ES-I3 (cell line): ENCODE measurements at regions not wholly inside any gene's neighbourhood (a gene's known extent, or its start where the extent isn't known, plus 50 kb on each side); places are given as distances from the start of the nearest gene placed in this dataset.

Experiments
- H3K36me3 ChIP-seq: 2 replicates; pipeline ENCODE4 v1.6.1; 2013; ENCODE audit warnings: mild to moderate bottlenecking, low read length, control low read depth, moderate library complexity; ENCODE audit not compliant: insufficient read depth
- H3K4me1 ChIP-seq: 2 replicates; pipeline ENCODE4 v1.6.1; 2013; ENCODE audit warnings: mild to moderate bottlenecking, control low read depth, low read length; ENCODE audit not compliant: insufficient read depth
- H3K9ac ChIP-seq: 2 replicates; pipeline ENCODE4 v1.6.1; 2013; ENCODE audit warnings: low read depth, mild to moderate bottlenecking, low read length, moderate library complexity
- H3K9me3 ChIP-seq: 2 replicates; pipeline ENCODE4 v1.6.1; 2013; ENCODE audit warnings: mild to moderate bottlenecking, low read length, moderate library complexity; ENCODE audit not compliant: control insufficient read depth, insufficient read depth

GRCh38 chr13:30107121-30107520 is 200.2 kb downstream of the KATNAL1 start:
- Histone ChIP-seq H3K36me3 (no peaks in the 10 kb centered on the region), H3K9ac (no peak overlapping the region), H3K4me1 (peaks cover 4% of the 10 kb centered on the region; the same call in 1 of the 2 replicates), H3K9me3 (no peaks in the 10 kb centered on the region)

- Histone ChIP-seq H3K36me3 (no peaks in the 10 kb centered on the region), H3K4me1 (0 out of 2 replicates have a peak, but pooled peaks cover 4% of the 10 kb centered on the region), H3K9ac (no peak overlapping the region), H3K9me3 (no peaks in the 10 kb centered on the region)
These were observed 202.0 kb downstream of the KATNAL1 start for GRCh38 chr13:30105381-30105780.

GRCh38 chr13:30103161-30103840 is 204.1 kb downstream of the KATNAL1 start:
- Histone ChIP-seq H3K36me3 (no peaks in the 10 kb centered on the region), H3K9ac (no peak overlapping the region), H3K9me3 (no peaks in the 10 kb centered on the region), H3K4me1 (no peaks in the 10 kb centered on the region)

DNA sequence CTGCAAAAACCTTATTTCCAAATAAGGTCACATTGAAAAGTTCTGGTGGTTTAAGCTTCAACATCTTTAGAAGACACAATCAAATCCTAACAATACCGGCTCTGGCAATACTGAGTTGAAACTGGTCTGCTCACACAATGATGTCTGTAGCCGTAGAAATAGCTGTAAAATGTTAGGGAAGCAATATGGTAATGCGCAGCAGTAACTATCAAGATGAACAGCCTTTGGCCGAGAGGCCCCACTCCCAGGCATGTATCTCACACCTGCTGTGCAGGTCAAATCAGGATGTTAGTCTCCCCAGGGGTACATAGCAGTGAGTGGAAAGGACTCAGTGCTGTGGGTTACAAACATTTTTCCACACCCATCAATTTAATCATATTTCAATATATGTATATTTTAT is 207.1 kb downstream of the KATNAL1 start:
- Histone ChIP-seq H3K4me1 (no peaks in the 10 kb centered on the region), H3K36me3 (no peaks in the 10 kb centered on the region), H3K9ac (no peak overlapping the region), H3K9me3 (no peaks in the 10 kb centered on the region)

DNA sequence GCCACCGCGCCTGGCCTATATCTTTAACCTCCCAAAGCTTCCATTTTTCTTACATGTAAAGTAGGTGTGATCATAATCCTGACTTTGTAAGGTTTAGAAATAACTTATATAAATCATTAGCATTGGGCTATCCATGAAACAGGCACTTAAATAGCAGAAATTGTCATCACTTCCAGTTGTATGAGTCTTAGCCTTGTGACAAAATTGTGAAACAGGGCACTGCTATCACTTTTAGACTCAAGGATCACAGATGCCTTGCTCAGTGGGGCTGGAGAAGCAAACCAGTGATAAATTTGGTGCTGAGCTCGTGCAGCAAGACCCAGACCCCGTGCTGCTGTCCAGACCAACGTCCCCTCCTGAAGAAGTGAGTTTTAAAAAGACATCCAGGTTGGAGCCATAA is 209.7 kb downstream of the KATNAL1 start:
- no peaks in the 10 kb centered on the region for H3K36me3 ChIP-seq

DNA sequence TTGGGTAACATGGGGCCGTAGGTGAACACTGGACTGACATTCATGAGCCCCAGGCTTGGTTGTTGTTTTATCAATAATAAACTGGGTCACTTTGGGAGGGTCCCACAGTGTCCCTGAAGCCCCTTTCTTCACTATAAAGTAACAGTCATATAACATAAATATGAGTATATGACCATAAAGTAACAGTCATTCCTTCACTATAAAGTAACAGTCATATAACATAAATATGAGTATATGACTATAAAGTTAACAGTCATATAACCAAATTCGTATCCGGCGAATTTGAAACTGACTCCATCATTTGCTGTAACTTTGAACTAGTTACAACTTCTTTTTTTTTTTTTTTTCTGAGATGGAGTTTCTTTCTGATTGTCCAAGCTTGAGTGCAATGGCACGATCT is 210.3 kb downstream of the KATNAL1 start:
- Histone ChIP-seq H3K36me3 (no peaks in the 10 kb centered on the region), H3K4me1 (no peaks in the 10 kb centered on the region), H3K9me3 (no peaks in the 10 kb centered on the region), H3K9ac (no peak overlapping the region)

More for the DNA sequence above, 209.7 kb downstream of the KATNAL1 start:
- Histone ChIP-seq H3K4me1 (no peaks in the 10 kb centered on the region), H3K9me3 (no peaks in the 10 kb centered on the region), H3K9ac (no peak overlapping the region)

DNA sequence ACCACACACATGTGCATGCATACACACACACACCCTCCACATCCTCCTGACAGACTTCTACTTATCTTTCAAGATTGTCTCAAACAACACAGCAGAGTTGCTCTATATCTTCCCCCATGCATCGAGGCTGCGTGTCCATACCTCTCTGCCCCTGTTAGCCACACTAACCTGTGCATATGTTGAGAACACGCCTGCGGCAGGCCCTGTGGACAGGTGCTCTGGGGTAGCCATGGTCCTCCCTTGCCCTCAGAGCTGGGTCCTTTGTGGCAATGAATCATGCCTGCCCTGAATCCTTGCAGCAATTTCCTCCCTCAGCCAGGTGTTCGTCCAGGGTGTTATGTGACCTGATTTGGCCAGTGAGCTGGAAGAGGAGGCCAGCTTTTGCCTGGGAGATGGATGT is 213.3 kb downstream of the KATNAL1 start:
- Histone ChIP-seq H3K9ac (no peak overlapping the region), H3K4me1 (no peaks in the 10 kb centered on the region), H3K36me3 (no peaks in the 10 kb centered on the region)

GRCh38 chr13:30093236-30093635 is 214.1 kb downstream of the KATNAL1 start:
- Histone ChIP-seq H3K4me1 (no peaks in the 10 kb centered on the region), H3K9ac (no peak overlapping the region), H3K9me3 (no peaks in the 10 kb centered on the region), H3K36me3 (no peaks in the 10 kb centered on the region)

More for the DNA sequence above, 213.3 kb downstream of the KATNAL1 start:
- H3K9me3 ChIP-seq: no peaks in the 10 kb centered on the region

GRCh38 chr13:30091691-30092090 is 215.7 kb downstream of the KATNAL1 start:
- H3K4me1 ChIP-seq: no peaks in the 10 kb centered on the region
- no peaks in the 10 kb centered on the region for H3K9me3 ChIP-seq
- no peaks in the 10 kb centered on the region for H3K36me3 ChIP-seq
- no peak overlapping the region for H3K9ac ChIP-seq

GRCh38 chr13:30091035-30091434 is 216.3 kb downstream of the KATNAL1 start:
- Histone ChIP-seq H3K9ac (no peak overlapping the region), H3K9me3 (peaks cover 4% of the 10 kb centered on the region), H3K36me3 (no peaks in the 10 kb centered on the region), H3K4me1 (no peaks in the 10 kb centered on the region)

DNA sequence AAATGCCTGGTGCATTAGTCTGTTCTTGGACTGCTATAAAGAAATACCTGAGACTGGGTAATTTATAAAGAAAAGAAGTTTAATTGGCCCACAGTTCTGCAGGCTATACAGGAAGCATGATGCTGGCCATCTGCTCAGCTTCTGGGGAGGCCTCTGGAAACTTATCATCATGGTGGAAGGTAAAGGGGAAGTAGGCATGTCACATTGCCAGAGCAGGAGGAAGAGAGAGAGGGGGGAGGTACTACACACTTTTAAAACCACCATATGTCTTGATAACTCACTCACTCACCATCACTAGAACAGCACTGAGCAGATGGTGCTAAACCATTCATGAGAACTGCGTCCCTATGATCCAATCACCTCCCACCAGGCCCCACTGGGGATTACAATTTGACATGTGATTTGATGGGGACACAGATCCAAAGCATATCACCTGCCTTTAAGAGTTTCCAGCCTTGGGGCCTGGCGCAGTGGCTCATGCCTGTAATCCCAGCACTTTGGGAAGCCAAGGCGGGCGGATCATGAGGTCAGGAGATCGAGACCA is 219.0 kb downstream of the KATNAL1 start:
- Histone ChIP-seq H3K9ac (no peak overlapping the region), H3K36me3 (no peaks in the 10 kb centered on the region), H3K9me3 (peaks cover 11% of the 10 kb centered on the region), H3K4me1 (no peaks in the 10 kb centered on the region)

- H3K4me1 ChIP-seq: no peaks in the 10 kb centered on the region
- no peaks in the 10 kb centered on the region for H3K36me3 ChIP-seq
- H3K9ac ChIP-seq: no peak overlapping the region
- peaks cover 16% of the 10 kb centered on the region for H3K9me3 ChIP-seq
These were observed 222.3 kb downstream of the KATNAL1 start for GRCh38 chr13:30085087-30085486.

- H3K9me3 ChIP-seq: peaks cover 17% of the 10 kb centered on the region
- no peak overlapping the region for H3K9ac ChIP-seq
- no peaks in the 10 kb centered on the region for H3K36me3 ChIP-seq
- 0 out of 2 replicates have a peak, but pooled peaks cover 2% of the 10 kb centered on the region for H3K4me1 ChIP-seq
These were observed 225.0 kb downstream of the KATNAL1 start for GRCh38 chr13:30082391-30082790.

DNA sequence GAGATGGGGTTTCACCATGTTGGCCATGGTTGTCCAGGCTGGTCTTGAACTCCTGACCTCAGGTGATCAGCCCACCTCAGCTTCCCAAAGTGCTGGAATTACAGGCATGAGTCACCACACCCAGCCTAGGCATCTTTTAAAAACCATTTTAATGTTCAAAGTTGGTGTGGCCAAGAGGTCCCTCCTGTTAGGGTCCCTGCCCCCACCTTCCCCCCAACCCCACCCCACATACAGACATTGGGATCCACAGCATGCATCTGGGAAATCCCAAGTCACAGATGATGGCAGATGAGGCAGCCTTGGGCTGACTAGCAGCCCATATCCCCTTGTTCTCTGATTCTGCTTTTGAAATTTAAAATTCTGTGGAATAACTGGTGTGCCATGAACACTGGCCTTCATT is 226.0 kb downstream of the KATNAL1 start:
- H3K9me3 ChIP-seq: peaks cover 16% of the 10 kb centered on the region
- H3K9ac ChIP-seq: no peak overlapping the region
- H3K4me1 ChIP-seq: 0 out of 2 replicates have a peak, but pooled peaks cover 2% of the 10 kb centered on the region
- no peaks in the 10 kb centered on the region for H3K36me3 ChIP-seq

DNA sequence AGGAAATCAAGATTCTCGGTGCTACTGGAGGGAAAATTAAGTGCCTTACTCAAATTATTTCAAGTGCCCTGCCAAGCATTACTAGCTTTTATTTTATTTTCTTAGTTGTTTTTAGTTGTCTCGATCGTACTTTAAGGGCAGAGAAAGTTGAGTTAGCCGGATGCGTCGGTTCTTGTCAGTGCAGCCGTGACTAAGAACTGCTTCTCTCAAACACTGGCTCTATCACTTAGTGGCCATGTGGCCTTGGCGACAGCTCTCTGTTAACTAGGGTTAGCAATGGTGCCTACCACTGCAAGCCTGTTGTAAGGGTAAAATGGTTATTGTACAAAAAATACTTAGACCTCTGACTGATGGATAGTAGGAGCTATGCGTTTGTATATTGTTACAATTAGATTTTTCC is 227.8 kb downstream of the KATNAL1 start:
- Histone ChIP-seq H3K9me3 (peaks cover 6% of the 10 kb centered on the region; the same call in 1 of the 2 replicates), H3K36me3 (no peaks in the 10 kb centered on the region), H3K4me1 (0 out of 2 replicates have a peak, but pooled peaks cover 2% of the 10 kb centered on the region), H3K9ac (no peak overlapping the region)
